GM21390 (cell line): ENCODE measurements at regions not wholly inside any gene's neighbourhood (a gene's known extent, or its start where the extent isn't known, plus 50 kb on each side); places are given as distances from the start of the nearest gene placed in this dataset.

ENCODE experiments used
- ATAC-seq: cut with Tn5 transposase; IDR thresholded peaks from one replicate; pipeline ENCODE4 v1.9.1; 2021; ENCODE audit not compliant: unreplicated experiment

GRCh38 chr13:31049833-31050232, 111.9 kb downstream of the HSPH1 start:
- no peak for ATAC-seq

- no peak for ATAC-seq
These were observed 112.6 kb downstream of the HSPH1 start for GRCh38 chr13:31049083-31049482.

DNA sequence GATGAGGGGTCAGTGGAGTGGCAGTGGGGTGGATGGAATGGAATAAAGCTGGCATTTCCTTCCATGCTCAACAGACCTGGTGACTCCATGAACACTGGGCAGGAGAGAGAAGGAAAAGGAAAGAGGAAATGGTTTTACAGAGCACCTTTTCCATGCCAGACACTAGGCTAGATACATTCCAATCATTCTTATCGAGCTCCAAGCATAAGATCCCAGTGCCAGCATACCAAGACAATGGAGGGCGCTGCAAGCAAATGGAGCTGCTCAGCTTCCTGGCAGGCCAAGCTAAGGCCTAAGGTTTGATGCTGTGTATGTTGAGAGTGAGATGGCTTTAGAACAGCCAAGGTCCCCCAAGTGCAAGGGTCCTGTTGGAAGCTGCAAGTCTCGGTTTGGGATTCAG, 113.2 kb downstream of the HSPH1 start:
- no peak for ATAC-seq

GRCh38 chr13:31046711-31047279, 114.3 kb downstream of the TEX26 start:
- ATAC-seq = no peak

- ATAC-seq = peak; percentile 60
These were observed 113.0 kb downstream of the TEX26 start for GRCh38 chr13:31045286-31046081.

DNA sequence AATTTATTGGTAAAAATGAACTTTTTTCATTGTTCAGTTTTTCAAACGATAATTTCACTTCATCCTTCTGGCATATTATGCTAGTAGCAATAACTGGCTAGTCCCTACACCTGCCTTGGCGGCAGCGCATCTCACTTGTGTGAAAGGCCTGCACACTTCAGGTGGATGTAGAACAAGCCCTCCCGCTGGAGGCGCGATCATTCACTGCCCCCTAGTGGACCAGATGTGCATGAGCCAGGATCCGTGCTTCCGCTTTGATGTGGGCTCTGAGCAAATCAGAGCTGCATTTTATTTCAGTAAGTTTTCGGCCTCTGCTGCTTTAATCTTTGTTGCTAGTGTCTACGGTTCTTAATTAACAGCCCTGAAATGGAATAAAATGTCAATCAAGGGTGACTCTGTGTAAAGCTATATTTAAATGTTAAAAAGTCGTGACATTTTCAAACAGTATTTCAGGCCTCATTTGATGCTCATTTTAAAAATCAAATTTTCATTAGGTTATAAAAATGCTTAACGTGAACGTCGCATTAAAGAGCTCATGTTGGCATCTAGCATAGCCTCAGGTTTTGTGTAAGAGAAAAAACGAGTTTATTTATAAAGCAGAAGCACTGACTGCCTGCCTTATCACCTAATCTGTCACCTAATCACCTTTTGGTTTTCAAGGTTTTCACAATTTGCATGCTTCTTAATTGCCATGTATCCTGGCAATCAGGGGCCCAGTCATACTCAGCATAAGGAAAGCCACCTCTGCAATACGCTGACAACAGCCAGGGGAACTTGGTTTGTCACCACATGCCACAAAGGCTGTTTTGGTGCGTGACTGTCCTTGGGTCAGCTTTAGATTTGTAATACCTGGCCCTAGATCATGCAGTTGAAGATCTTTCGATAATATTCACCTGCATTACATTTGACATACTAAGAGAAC, 112.2 kb downstream of the TEX26 start:
- ATAC-seq = peak; percentile 71

DNA sequence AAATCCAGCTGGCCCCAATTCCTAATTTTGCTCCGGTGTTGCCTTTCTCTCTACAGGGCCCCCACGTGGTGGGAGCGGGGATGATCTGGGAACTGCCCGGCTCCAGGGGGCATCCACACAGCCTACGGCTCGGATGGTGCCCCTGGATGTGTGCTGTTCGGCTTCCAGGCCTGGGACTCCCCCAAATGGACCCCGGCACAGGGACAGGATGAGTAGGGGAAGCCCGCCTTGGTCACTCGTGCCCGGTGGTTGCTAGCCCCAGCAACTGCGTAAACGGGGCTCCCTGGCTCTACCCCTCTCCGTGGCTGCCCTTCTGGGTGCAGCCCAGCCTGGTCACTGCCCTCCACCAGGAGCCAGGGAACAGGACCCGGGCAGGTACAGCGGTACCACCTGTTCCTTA, 111.5 kb downstream of the TEX26 start:
- ATAC-seq = peak; percentile 1

GRCh38 chr13:31042481-31043165, 110.2 kb downstream of the TEX26 start:
- ATAC-seq = no peak

GRCh38 chr13:31042049-31042448, 109.6 kb downstream of the TEX26 start:
- no peak for ATAC-seq

DNA sequence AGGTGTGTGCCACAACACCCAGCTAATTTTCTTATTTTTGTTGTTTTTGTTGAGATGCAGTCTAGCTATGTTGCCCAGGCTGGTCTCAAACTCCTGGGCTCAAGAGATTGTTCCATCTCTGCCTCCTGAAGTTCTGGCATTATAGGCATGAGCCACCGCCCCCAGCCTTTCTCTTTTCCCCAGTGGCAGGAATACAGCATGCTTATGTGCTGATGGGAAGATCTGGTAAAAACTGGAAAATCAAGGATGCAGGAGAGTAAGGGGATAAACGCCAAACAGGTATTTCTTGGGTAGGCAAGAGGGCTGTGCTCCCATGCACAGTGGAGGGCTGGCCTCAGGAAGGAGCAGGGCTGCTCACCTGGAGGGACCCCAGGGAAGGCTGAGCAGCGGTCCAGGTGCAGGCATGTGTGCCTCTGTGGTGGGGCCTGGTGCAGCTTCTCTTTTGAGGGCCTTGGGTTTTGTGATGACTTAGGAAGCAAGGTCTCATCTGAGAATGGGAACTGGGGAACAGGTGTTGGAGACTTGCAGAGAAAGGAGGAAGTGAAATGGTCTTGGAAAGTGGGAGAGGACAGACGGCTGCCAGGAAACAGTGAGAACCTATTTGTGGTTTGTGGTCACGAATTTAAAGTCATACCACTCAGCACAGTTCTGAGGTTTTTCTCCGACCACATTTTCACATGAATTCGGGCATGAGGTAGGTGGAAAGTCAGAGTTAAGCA, 106.5 kb downstream of the TEX26 start:
- peak; percentile 82 for ATAC-seq

DNA sequence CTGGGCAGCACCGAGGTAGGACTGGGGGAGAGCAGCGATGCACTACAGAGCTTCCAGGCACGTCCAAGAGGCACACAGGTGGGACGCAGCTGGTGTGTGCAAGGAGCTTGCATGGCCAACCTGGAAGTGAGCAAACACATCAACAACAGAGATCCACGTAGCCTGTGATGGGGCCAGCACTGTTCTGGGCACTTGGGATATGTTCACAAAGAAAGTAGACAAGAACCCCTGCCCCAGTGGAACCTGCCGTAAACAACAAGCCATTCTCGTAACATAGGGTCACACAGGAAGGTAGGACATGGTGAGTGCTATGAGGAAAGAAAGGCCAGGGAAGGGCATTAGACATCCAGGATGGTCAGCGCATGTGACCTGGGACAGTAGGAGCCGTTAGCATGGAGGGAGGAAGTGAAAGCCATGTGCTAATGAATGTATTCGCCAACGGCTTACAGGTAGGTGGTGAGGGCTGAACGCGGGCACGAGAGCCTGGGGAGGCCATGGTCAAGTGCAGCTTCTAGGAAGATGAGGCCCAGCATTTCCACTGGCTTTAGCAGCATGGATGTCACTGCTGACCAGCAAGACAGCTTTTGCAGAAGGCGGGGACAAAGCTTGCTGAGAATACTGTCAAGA, 105.5 kb downstream of the TEX26 start:
- ATAC-seq = no peak

DNA sequence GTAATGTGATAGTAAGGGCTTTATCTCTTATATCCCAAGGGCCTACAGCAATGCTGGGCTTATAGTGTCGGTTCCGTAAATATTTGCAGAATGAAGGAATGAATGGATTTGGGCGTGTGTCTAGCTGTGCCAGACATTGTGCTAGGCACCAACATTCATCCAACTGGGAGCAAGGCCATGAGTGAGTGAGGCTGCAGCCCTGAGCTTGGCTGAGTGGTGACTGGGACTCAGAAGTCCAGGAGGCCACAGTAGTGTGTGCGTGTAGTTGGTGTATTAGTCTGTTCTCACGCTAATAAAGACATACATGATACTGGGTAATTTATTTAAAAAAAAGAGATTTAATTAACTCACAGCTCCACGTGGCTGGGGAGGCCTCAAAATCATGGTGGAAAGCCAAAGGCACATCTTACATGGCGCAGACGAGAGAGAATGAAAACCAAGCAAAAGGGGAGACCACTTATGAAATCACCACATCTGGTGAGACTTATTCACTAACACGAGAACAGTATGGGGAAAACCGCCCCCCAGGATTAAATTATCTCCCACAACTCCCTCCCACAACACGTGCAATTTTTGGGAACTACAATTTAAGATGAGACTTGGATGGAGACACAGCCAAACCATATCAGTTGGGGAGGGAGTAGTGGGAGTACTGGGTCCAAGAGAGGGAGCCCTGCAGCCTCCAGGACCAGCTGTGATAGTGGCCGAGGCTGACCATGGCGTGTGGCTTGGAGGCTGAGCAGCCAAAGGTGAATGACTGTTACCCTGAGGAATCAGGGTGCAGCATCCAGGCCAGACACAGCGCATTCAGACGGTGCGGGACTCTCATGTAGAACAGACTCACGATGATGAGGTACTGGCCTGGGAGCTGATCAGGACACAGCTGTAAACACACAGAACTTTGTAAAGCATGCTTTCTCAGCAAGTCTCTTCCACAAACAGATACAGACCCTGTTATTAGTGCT, 104.6 kb downstream of the TEX26 start:
- ATAC-seq = no peak

DNA sequence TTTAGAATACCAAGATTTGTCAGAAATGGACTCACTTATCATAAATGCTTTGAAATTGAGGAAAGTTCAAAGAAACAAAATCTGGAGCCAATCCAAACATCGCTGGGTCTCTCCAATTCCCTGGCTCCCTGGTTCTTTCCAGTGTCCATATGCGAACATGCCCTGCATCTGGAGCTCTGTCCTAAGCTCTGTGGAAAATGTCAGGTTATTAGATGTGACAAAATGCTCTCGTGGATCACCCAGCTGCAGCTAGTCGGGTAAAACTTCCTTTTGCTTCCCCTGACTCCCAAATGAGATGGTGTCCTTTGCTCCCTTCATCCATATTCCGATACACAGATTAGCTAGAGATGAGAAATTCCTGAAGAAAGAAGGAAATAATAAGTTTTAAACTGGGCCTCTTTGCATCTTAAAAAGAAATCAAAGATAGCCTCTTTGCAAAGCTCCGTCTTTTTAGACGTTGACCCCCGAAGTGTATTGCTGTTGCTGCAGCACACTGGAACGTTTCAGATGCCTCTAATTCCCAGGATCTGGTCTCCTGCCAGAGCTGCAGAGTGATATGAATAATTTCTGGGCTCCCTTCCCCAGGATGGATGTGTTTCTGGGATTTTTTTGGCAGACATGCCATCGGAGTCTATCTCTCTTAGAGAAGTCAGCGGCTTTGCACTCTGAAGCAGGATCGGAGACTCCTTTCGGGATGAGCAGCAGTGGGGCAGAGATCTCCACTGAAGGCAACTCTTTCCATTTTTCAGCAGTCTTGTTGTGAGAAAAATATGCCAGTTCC, 102.9 kb downstream of the TEX26 start:
- ATAC-seq = no peak

GRCh38 chr13:31032528-31033113, 100.2 kb downstream of the TEX26 start:
- no peak for ATAC-seq

DNA sequence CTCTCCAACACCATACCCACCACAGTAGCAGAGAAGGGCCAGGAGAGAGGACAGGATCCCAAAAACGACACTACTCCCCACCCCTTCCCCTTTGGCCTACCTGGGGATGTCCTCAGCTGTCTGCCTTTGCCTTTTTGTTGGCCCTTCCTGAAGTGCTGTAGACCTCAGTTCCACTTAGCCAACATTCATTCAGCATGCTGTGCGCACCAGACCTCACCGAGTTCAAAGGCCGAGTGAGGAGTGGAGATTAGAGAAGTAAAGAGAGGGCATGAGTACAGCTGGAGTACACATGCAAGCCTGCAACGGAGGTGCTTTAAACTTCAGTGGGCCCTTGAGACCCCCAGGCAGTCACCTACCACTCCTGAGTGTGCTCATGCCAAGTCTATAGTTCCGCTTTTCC, 99.0 kb downstream of the TEX26 start:
- ATAC-seq = no peak

- no peak for ATAC-seq
These were observed 96.6 kb downstream of the TEX26 start for GRCh38 chr13:31029102-31029501.

DNA sequence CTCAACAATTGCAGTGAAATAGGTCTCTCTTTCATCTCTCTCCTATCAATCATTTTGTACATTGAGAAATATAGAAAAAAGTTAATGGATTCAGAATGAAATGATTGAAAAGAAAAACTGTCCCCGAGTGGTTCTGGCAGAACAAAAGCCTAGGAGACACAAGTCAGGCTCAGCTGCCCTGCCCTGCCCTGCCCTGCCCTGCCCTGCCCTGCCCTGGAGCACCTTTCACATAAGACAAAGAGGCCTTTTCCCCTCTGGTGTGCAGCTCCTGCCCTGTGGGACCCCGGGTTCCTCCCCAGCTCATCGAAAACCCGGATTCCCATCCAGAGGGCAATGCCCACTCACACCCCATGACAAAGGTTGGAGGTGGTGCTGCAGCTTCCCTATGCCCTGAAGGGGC, 94.7 kb downstream of the TEX26 start:
- ATAC-seq = no peak
